C4-2B (cell line): ENCODE measurements at regions not wholly inside any gene's neighbourhood (a gene's known extent, or its start where the extent isn't known, plus 50 kb on each side); places are given as distances from the start of the nearest gene placed in this dataset.

Source experiments
- ZFX ChIP-seq: fragments of 450-650 bp; IDR thresholded peaks from 2 replicates; pipeline ENCODE4 v1.6.1; 2017
- TF ChIP-seq, protein P1 (sequence below): fragments of 450-650 bp; conservative IDR thresholded peaks from 2 replicates; pipeline ENCODE4 v1.5.1; 2017; ENCODE audit warnings: mild to moderate bottlenecking

DNA sequence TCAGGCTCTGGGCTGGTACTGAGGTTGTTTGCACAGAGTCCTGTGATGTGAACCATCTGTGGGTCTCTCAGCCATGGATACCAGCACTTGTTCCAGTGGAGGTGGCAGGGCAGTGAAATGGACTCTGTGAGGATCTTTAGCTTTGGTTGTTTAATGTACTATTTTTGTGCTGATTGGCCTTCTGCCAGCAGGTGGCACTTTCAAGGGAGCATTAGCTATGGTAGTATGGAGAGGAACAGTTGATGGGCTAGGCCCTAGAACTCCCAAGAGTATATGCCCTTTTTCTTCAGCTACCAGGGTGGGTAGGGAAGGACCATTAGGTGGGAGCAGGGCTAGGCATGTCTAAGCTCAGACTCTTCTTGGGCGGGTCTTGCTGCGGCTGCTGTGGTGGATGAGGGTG, 257.0 kb upstream of the GYPC start:
- TF ChIP-seq, protein P1, sequence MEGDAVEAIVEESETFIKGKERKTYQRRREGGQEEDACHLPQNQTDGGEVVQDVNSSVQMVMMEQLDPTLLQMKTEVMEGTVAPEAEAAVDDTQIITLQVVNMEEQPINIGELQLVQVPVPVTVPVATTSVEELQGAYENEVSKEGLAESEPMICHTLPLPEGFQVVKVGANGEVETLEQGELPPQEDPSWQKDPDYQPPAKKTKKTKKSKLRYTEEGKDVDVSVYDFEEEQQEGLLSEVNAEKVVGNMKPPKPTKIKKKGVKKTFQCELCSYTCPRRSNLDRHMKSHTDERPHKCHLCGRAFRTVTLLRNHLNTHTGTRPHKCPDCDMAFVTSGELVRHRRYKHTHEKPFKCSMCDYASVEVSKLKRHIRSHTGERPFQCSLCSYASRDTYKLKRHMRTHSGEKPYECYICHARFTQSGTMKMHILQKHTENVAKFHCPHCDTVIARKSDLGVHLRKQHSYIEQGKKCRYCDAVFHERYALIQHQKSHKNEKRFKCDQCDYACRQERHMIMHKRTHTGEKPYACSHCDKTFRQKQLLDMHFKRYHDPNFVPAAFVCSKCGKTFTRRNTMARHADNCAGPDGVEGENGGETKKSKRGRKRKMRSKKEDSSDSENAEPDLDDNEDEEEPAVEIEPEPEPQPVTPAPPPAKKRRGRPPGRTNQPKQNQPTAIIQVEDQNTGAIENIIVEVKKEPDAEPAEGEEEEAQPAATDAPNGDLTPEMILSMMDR = no peak
- no peak for TF ChIP-seq ZFX
